Activated CD8-positive, alpha-beta T cell treated with anti-CD3 and anti-CD28 coated beads, Interleukin-2, amount 10 ng/mL, durations not matched to agents 7 days and 5 days (primary cell): ENCODE measurements at regions not wholly inside any gene's neighbourhood (a gene's known extent, or its start where the extent isn't known, plus 50 kb on each side); places are given as distances from the start of the nearest gene placed in this dataset.
"Not testable (repeated sequence)": the region's sequence is repeated elsewhere in the genome, so short reads cannot be mapped to it uniquely, and the experiment has no call there.

Source experiments
- ATAC-seq: fragments of 150-1000 bp; cut with Tn5 transposase; one replicate; pipeline ENCODE4 v1.10.0; 2021; ENCODE audit warnings: moderate library complexity
- CTCF ChIA-PET: fragments of 350-600 bp; sonication (Branson Sonifier 250); formaldehyde crosslinking; loops from one replicate; lab custom pipeline; 2021; ENCODE audit warnings: antibody characterized with exemption; lab: Charles Lee
- POLR2A ChIA-PET: fragments of 350-600 bp; sonication (Branson Sonifier 250); formaldehyde crosslinking; loops from one replicate; lab custom pipeline; 2021; ENCODE audit warnings: antibody characterized with exemption; lab: Charles Lee
- DNase-seq: peaks from one replicate; pipeline ENCODE4 v3.0.0-alpha.2; 2020
- H3K27ac Mint-ChIP-seq: one replicate; pipeline ENCODE4 v1.8.0; 2021; ENCODE audit warnings: mild to moderate bottlenecking, mixed read lengths
- H3K27me3 Mint-ChIP-seq: one replicate; pipeline ENCODE4 v1.8.0; 2021; ENCODE audit warnings: low read depth, mixed read lengths
- H3K36me3 Mint-ChIP-seq: one replicate; pipeline ENCODE4 v1.8.0; 2021; ENCODE audit warnings: low read depth, mixed read lengths
- H3K4me1 Mint-ChIP-seq: one replicate; pipeline ENCODE4 v1.8.0; 2021; ENCODE audit warnings: low read depth, mixed read lengths
- H3K4me3 Mint-ChIP-seq: one replicate; pipeline ENCODE4 v1.8.0; 2021; ENCODE audit warnings: mild to moderate bottlenecking, mixed read lengths
- H3K9me3 Mint-ChIP-seq: one replicate; pipeline ENCODE4 v1.8.0; 2022; ENCODE audit warnings: mixed read lengths; ENCODE audit not compliant: insufficient read depth

DNA sequence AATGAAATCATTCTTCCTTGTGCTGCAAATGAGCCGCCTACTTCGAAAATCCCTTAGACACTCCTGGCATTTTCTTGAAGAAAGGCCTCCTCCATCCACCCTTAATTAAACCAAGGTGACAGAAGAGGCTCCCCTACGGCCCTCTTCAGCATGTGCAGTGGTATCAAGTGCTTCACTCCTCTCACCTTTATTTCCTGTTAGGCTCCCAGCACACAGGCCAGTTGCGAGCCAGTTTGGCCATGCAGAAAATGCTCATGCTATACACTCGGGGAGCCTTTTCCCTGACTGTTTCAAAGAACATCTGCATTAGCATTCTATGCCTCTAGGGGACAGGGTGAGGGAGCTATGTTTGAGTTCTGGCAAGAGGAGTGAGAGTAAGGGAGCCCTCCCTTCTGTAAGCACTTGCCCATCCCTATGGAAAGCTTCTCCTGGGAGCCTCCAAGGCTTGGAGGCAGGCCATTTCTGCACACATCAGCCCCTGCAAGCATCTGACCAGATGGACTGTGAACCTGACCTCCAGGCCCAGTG is 291.5 kb downstream of the RPS29 start:
- no peaks in the 10 kb centered on the region for H3K4me1 Mint-ChIP-seq
- no peak overlapping the region for H3K4me3 Mint-ChIP-seq
- DNase-seq (no peak), ATAC-seq (no peak)
- no peak overlapping the region for H3K27ac Mint-ChIP-seq
- ChIA-PET POLR2A (interaction anchor here (0.6 kb wide), 1 partner anchor 1066 kb away, joined by 3 read pairs; no protein-coding TSS in a partner anchor), CTCF (no interaction called here)
- H3K36me3 Mint-ChIP-seq = no peaks in the 10 kb centered on the region
- H3K9me3 Mint-ChIP-seq = no peaks in the 10 kb centered on the region
- H3K27me3 Mint-ChIP-seq = no peaks in the 10 kb centered on the region

DNA sequence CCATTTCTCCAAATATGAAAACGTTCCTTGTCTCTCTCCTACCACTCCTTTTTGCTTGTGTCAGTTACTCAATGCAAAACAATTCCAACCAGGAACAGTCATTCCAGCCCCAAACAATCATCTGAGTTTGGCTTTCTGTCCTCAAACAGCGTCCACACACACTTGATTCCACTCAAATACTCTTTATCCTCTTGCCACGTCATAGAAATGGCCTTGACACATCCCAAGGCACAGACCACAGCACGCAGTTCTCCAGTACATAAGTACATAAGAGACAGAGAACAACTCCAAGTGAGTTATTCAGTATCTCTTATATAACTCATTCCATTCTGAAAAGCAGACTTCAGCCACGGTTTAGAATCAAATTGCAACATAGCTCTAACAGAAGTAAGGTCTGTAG is 299.2 kb downstream of the RPS29 start:
- H3K27ac Mint-ChIP-seq = no peak overlapping the region
- DNase-seq (no peak), ATAC-seq (no peak)
- ChIA-PET POLR2A (no interaction called here), CTCF (no interaction called here)
- no peaks in the 10 kb centered on the region for H3K4me1 Mint-ChIP-seq
- no peak overlapping the region for H3K4me3 Mint-ChIP-seq
- H3K27me3 Mint-ChIP-seq = peaks cover 6% of the 10 kb centered on the region
- H3K36me3 Mint-ChIP-seq = no peaks in the 10 kb centered on the region
- no peaks in the 10 kb centered on the region for H3K9me3 Mint-ChIP-seq

DNA sequence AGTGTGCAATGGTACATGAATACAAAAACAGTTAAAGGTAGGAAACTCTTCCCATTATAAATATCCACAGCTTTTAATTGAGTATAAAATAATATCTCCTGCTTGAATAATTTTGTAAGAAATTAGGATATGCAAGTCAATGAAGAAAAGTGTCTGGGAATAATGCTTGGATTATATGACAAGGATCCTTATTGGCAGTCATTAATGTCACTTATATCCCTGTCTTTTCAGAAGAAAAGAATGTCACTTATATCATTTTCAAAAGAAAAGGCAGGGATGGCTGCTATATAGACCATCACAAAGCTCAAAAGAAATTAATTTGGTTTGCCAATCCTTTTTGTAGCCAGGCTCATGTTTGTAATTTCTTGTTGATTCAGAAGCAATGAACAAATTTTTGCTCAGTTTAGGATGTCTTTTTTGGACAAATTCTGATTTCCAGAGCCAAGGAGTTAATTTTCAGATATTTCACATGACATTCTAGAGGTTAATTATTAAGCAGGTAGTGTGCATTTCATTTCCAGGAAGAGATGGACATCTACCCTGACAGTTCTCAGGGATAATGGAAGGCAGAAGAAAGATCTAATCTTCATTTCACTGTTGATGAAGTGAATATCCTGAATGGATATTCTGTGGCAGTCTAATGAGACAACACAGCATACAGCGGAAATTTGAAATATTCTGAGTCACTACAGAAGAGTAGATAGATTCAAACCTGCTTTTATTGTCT is 299.8 kb downstream of the RPS29 start:
- DNase-seq (no peak), ATAC-seq (no peak)
- Mint-ChIP-seq H3K9me3 (no peaks in the 10 kb centered on the region), H3K36me3 (no peaks in the 10 kb centered on the region), H3K27ac (no peak overlapping the region), H3K4me3 (no peak overlapping the region), H3K4me1 (no peaks in the 10 kb centered on the region), H3K27me3 (peaks cover 6% of the 10 kb centered on the region)
- ChIA-PET CTCF (no interaction called here), POLR2A (no interaction called here)

DNA sequence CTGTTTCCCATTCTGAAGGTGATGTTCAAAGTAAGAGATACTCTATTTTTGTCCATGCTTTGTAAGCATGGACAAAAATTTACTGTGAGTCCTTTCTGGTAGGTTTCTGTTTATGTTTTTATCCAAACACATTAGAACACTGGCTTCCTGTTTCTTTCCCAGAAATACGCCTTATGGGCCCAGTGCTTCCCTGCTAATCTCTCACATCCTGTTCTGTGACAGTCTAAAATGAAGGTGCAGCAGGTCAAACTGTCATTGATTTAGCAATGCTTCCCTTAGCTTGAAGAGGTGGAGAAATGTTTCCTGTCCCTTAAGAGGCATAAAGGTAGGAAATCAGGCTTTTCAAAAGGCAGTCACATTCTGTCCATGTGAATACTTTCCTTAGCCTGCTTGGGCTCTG is 305.6 kb downstream of the RPS29 start:
- H3K4me3 Mint-ChIP-seq = no peak overlapping the region
- no peak overlapping the region for H3K27ac Mint-ChIP-seq
- no peaks in the 10 kb centered on the region for H3K36me3 Mint-ChIP-seq
- DNase-seq (no peak), ATAC-seq (no peak)
- ChIA-PET CTCF (no interaction called here), POLR2A (no interaction called here)
- no peaks in the 10 kb centered on the region for H3K9me3 Mint-ChIP-seq
- no peaks in the 10 kb centered on the region for H3K4me1 Mint-ChIP-seq
- peaks cover 3% of the 10 kb centered on the region for H3K27me3 Mint-ChIP-seq

DNA sequence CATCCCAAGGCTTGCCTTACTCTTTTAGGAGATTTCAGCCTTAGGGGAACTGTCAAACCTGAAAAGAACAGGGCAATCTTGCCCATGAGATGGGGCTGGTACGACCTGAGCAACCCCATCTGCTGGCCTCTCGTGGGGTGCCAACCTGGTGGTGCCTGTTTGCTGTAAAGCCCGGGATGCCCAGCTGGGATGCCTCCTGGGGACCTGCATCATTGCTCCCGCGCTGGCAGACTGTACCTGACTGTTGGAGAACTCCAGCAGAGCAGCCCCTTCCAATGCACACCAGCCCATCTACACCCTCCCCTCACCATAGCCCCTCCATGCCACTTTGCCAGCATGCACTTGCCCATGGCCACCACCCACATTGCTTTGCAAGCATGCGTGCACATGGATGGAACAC is 335.7 kb downstream of the RPS29 start:
- Mint-ChIP-seq H3K27ac (no peak overlapping the region), H3K36me3 (no peaks in the 10 kb centered on the region), H3K4me1 (no peaks in the 10 kb centered on the region), H3K27me3 (no peaks in the 10 kb centered on the region), H3K4me3 (no peak overlapping the region), H3K9me3 (peaks cover 4% of the 10 kb centered on the region)
- ATAC-seq (no peak), DNase-seq (no peak)
- POLR2A ChIA-PET = no interaction called here
- CTCF ChIA-PET = no interaction called here

DNA sequence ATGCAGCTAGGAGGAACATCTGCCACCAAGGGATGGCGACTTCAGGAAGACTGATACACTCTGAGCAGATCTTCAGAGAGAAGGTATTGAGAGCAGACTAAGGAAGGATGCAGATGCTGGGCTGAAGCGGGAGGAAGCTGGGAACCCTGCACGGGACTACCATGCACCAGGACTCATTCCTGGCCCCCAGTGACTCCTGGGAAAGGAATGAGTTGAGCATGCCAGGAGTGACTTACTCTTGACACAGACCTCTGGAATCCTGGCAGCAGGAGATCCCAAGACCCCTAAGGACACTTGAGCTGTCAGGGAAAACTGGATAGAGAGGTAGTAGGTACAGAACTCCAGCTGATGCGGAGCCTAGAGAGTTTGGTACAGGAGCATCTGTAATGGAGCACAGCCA is 336.1 kb downstream of the RPS29 start:
- Mint-ChIP-seq H3K36me3 (no peaks in the 10 kb centered on the region), H3K27me3 (no peaks in the 10 kb centered on the region), H3K4me3 (no peak overlapping the region), H3K9me3 (peaks cover 4% of the 10 kb centered on the region), H3K4me1 (no peaks in the 10 kb centered on the region), H3K27ac (no peak overlapping the region)
- ChIA-PET CTCF (no interaction called here), POLR2A (no interaction called here)
- DNase-seq (no peak), ATAC-seq (no peak)

DNA sequence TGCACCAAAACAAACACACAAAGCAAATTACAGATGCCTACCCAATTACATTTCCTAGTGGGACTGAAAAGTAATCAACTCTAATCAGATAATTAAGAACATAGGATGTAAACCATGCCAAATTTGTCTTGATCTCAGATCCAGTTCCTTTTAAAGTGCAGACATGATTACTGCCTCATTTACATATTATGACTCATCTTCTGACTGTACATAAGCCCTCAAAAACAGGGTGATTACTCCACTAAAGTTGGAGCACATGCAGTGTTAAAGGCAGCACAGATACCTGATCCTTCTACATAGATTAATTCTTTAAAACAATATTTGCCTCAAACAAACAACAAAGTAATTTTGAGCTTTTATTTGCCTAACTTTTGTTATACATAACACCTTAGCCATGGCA is 337.2 kb downstream of the RPS29 start:
- Mint-ChIP-seq H3K9me3 (peaks cover 4% of the 10 kb centered on the region), H3K27ac (no peak overlapping the region), H3K27me3 (no peaks in the 10 kb centered on the region), H3K4me3 (no peak overlapping the region), H3K4me1 (no peaks in the 10 kb centered on the region), H3K36me3 (no peaks in the 10 kb centered on the region)
- CTCF ChIA-PET = no interaction called here
- DNase-seq (no peak), ATAC-seq (no peak)
- POLR2A ChIA-PET = no interaction called here

DNA sequence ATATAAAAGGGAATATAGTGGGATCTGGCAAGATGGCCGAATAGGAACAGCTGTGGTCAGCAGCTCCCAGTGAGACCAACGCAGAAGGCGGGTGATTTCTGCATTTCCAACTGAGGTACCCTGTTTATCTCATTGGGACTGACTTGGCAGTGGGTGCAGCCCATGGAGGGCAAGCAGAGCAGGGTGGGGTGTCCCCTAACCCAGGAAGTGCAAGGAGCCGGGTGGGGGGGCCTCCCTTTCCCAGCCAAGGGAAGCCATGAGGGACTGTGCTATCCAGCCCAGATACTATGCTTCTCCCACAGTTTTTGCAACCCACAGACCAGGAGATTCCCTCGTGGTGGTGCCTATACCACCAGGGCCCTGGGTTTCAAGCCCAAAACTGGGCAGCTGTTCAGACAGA is 342.4 kb downstream of the RPS29 start:
- ATAC-seq, H3K4me3 Mint-ChIP-seq, CTCF ChIA-PET, H3K9me3 Mint-ChIP-seq, H3K4me1 Mint-ChIP-seq, POLR2A ChIA-PET, H3K36me3 Mint-ChIP-seq, H3K27me3 Mint-ChIP-seq, DNase-seq, H3K27ac Mint-ChIP-seq: not testable (repeated sequence)

DNA sequence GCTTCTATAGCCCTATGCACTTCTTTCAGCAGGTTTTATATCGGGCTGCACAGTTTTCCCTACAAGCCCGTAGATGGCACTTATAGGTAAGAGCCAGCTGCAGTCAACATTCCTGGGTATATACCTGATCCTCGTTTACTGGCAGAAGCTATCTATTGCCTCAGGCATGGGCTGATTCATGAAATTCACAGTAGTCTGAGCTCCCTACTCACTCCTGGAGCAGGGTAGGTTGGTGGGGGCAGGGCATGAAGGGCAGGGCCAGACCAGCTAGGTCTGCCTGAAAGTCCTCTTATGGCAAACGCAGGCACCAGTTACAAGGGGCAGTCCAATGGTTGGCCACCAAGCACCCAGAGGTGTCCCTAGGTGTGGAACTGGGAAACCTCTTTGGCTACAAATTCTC is 345.8 kb downstream of the RPS29 start:
- POLR2A ChIA-PET = no interaction called here
- CTCF ChIA-PET = no interaction called here
- H3K36me3 Mint-ChIP-seq = no peaks in the 10 kb centered on the region
- H3K27me3 Mint-ChIP-seq = no peaks in the 10 kb centered on the region
- no peak overlapping the region for H3K4me3 Mint-ChIP-seq
- H3K9me3 Mint-ChIP-seq = peaks cover 11% of the 10 kb centered on the region
- no peak overlapping the region for H3K27ac Mint-ChIP-seq
- no peak for DNase-seq
- H3K4me1 Mint-ChIP-seq = no peaks in the 10 kb centered on the region
- ATAC-seq = no peak

DNA sequence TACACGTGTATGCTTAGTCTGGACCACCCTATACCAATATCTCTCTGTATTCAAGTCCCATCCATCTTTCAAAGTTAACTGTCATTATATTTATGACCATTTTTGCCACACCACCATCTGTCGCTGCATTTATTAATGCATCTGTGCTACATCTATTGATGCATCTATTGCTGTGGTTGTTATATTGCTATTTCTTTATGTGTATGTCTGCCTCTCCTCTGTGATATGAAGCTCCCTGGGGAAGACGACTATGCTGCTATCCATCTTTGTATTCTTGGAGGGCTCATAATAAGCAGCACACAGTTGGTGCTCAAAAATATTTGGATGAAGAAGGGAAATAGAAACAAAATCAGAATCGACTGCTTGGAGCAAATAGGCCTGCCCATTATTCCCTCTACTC is 357.6 kb downstream of the RPS29 start:
- Mint-ChIP-seq H3K4me1 (no peaks in the 10 kb centered on the region), H3K27me3 (no peaks in the 10 kb centered on the region), H3K4me3 (no peak overlapping the region), H3K36me3 (no peaks in the 10 kb centered on the region), H3K27ac (no peak overlapping the region), H3K9me3 (no peaks in the 10 kb centered on the region)
- ATAC-seq = no peak
- DNase-seq = no peak
- ChIA-PET POLR2A (no interaction called here), CTCF (no interaction called here)

DNA sequence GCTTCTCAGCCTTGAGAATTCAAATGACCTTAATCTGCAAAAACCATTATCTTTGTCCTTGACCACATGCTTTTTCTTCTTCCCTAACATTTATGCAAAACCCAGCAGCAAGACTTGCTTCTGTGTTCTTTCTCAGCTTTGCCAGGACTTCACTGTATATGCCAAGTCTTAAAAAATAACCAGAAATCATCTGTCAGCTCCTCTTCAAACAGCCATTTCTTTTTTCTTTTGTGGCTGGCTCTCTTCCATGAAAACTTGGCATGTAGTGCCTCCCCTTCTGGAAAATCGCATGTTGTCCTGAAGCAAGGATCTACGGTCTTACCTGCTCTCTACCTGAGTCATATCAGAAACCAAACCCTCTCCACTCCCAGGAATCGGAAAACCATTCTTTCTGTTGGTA is 364.9 kb downstream of the RPS29 start:
- H3K4me1 Mint-ChIP-seq = no peaks in the 10 kb centered on the region

DNA sequence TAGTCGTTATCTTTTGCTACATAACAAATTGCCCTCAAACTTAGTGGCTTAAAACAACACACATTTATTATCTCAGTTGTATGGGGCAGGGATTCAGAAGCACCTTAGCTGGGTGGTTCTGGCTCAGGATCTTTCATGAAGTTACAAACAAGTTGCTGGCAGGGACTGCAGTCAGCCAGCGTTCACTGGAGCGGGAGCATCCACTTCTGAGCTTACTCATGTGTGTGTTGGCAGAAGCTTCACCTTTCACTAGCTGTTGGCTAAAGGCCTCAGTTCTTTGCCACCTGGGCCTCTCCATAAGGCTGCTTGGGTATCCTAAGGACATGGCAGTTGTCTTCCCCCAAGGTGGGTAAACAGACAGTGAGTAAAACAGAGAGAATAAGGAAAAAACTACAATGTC is 365.7 kb downstream of the RPS29 start:
- ATAC-seq (no peak), DNase-seq (no peak)
- Mint-ChIP-seq H3K27ac (no peak overlapping the region), H3K4me3 (no peak overlapping the region), H3K36me3 (no peaks in the 10 kb centered on the region), H3K4me1 (no peaks in the 10 kb centered on the region), H3K27me3 (no peaks in the 10 kb centered on the region), H3K9me3 (no peaks in the 10 kb centered on the region)
- ChIA-PET POLR2A (no interaction called here), CTCF (no interaction called here)

More for the DNA sequence above, 364.9 kb downstream of the RPS29 start:
- Mint-ChIP-seq H3K27ac (no peak overlapping the region), H3K9me3 (no peaks in the 10 kb centered on the region), H3K4me3 (no peak overlapping the region), H3K36me3 (no peaks in the 10 kb centered on the region), H3K27me3 (no peaks in the 10 kb centered on the region)
- CTCF ChIA-PET = no interaction called here
- DNase-seq = no peak
- ATAC-seq = no peak
- POLR2A ChIA-PET = no interaction called here
